ENCODE measurements at regions not wholly inside any gene's neighbourhood (a gene's known extent, or its start where the extent isn't known, plus 50 kb on each side); places are given as distances from the start of the nearest gene placed in this dataset.

DNA sequence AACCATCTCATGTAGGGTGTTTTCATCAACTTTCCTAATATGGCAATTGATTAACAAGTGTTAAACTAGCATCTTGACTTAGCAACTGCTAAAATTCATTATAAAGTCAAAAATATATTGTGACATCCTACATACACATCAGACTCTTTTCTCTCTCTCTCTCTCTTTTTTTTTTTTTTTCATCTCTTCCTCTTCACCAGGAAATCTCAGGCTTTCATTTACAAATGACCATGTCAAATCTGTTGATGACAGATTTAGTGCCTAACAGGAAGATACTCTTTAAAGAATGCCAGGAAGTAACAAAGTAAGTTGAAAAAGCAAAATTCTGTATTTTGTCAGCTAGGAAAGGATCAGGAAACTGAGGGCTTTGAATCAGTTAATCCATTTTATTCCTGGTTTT, 365.5 kb downstream of the PCDH7 start:
- TF ChIP-seq, protein P1, sequence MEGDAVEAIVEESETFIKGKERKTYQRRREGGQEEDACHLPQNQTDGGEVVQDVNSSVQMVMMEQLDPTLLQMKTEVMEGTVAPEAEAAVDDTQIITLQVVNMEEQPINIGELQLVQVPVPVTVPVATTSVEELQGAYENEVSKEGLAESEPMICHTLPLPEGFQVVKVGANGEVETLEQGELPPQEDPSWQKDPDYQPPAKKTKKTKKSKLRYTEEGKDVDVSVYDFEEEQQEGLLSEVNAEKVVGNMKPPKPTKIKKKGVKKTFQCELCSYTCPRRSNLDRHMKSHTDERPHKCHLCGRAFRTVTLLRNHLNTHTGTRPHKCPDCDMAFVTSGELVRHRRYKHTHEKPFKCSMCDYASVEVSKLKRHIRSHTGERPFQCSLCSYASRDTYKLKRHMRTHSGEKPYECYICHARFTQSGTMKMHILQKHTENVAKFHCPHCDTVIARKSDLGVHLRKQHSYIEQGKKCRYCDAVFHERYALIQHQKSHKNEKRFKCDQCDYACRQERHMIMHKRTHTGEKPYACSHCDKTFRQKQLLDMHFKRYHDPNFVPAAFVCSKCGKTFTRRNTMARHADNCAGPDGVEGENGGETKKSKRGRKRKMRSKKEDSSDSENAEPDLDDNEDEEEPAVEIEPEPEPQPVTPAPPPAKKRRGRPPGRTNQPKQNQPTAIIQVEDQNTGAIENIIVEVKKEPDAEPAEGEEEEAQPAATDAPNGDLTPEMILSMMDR (IDR thresholded peaks at IDR 0.05), result no peak
- TF ChIP-seq POLR2AphosphoS5 (IDR thresholded peaks at IDR 0.05) (no peak), EP300 (IDR thresholded peaks at IDR 0.05) (no peak)
